Activated CD4-positive, alpha-beta T cell treated with anti-CD3 and anti-CD28 coated beads for 4 hours (primary cell): ENCODE measurements at regions not wholly inside any gene's neighbourhood (a gene's known extent, or its start where the extent isn't known, plus 50 kb on each side); places are given as distances from the start of the nearest gene placed in this dataset.

ENCODE experiments used
- DNase-seq, 2 donors: peaks; one replicate each; pipeline ENCODE4 v3.0.0-alpha.2; 2020

- DNase-seq, result no peak
Measured at GRCh38 chr10:130992802-130993523, 318.6 kb downstream of the TCERG1L start.

DNA sequence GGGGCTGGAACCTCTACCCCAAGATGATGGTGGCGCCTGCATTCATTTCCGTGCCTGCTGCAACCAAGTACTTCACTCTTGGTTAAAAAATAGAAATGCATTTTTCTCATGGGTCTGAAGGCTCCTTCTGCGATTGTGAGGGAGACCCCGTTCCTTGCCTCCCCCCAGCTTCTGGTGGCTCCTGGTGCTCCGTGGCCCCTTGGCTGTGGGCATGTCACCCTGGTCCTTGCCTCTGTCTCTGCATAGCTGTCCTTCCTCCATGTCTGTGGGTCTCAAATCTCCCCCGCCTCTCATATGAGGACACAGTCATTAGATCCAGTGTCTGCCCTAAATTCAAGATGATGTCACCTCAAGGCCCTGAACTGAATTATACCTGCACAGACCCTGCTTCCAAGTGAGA lies 317.9 kb downstream of the TCERG1L start:
- DNase-seq, result no peak

- DNase-seq, result no peak
Measured at GRCh38 chr10:130994191-130994590, 317.3 kb downstream of the TCERG1L start.

- DNase-seq, result no peak
Measured at GRCh38 chr10:130994845-130995244, 316.7 kb downstream of the TCERG1L start.

DNA sequence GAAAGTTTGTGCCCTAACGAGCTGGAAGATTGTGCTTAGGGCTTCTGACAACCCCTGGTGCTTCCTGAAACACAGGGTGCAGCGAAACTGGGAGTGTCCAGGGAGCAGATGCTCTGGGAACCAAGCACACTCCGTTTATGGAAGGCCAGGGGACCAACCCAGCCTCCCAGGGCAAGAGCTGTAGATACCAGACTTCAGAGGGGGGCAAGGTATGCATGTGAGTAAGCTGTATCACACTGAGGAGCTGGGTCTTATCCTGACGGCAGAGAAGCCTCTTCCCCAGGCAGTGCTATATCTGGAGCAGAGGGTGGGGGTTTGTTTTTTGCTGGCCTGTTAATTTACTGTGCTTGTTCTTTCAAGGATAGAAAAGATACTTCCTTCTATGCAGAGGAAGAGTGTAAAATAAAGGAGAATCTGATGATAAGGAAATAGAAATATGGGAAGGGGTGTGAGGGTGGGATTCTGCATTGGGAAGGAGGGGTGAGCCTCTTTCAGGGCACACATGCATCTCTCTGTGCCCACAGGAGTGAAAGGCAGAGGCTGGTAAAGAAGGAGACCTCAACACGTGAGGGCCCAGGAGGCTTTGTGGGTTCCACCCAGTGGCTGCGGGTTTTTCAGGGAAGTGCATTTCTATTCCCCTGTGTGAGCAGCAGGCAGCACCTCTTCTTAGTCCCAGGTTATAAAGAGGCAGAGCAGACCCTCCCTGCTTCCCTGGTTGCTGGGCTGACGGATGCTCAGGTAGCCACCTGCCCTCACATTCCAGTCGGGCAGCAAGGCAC lies 314.1 kb downstream of the TCERG1L start:
- no peak for DNase-seq

GRCh38 chr10:130998046-130998435 lies 313.5 kb downstream of the TCERG1L start:
- DNase-seq, result no peak

DNA sequence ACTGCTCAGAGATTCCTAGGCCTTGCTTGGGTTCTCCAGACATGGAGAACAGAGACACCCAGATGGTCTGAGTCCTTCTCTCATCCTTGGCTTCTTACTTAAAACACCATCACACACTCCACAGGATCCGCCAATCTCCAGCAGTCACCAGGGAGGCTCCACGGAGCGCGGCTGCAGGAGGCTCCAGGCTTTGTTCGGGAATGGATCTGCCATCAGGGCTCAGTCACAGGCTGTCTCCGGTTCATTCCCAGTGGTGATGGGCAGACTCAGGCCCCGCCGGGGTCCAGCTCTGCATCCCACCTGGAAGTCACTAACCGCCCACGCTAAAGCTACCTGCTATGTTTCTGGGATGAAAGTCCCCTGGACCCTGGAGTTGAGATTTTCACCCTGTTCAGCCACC lies 312.9 kb downstream of the TCERG1L start:
- DNase-seq, result no peak

DNA sequence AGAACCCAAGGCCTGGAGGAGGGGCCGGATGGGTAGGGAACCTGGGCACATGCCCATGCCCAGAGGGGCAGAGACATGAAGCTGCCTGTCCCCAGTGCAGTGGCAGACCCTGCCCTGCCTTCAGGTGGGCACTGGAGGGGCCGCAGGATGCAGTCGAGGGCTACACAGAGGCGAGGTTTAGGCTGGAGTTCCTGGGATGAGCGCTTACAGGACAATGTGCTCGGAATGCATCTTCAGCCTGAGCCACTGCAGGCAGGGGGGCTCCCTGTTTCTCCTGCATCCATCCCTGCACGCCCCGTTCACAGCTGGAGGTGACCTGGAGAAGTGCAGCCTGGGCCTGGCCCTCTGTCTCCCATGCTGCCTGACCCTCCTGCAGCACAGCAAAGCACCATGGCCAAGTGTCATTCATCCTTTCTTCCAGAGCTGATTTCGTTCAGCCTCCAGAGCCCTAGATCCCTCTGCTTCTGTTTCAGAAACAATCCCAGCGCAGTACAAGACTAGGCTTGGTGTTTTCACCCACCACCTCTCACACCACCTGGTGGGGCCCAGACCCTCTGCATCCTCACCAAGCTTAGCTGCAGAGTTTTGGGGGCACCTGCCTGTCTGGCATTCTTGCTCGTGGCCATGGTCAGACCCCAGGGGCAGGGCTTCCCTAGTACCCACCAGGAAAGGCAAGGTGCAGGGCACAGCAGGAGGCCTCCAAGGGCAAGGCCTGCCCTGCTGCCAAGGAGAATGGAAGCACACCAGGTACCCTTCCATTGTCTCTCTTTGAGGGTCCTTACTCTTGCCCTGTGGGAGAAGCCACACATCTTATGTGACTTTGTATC lies 311.9 kb downstream of the TCERG1L start:
- no peak for DNase-seq

GRCh38 chr10:131000244-131000643 lies 311.3 kb downstream of the TCERG1L start:
- DNase-seq, result no peak

DNA sequence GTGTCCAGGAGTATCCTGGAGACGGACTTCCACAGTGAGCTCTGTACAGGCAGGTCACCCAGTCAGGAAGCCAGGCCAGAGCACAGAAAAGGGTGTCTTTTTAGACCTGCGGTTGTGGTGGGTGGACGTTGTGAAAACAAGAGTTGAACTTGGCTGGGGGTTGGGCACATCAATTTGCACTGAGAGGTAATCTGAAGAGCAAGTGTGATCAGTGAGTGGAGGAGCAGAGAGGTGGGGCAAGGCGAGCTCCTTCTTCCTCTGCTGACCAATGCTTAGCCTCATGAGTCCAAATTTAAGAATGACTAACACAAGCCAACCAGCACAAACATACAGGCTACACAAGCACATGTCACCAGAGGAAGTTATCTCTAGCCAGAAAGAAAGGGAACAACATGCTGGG lies 310.8 kb downstream of the TCERG1L start:
- DNase-seq, result no peak

DNA sequence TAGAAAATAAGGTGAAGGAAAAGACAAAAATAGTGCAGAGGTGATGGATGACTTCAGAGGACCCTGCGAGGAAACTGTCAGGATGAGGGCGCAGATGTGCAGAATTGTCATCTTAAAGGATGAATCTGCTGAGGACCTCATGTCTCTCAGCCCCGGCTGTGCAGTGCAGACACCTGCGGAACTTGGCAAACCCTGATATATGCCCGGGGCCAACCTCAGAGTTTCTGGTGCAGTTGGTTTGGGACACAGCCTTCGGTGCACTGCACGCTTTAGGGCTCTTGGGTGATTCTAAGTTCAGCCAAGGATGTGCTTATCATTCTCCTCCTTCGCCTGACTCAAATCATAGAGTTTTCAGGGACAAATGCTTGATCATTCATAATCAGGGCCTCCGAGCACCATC lies 310.1 kb downstream of the TCERG1L start:
- no peak for DNase-seq

DNA sequence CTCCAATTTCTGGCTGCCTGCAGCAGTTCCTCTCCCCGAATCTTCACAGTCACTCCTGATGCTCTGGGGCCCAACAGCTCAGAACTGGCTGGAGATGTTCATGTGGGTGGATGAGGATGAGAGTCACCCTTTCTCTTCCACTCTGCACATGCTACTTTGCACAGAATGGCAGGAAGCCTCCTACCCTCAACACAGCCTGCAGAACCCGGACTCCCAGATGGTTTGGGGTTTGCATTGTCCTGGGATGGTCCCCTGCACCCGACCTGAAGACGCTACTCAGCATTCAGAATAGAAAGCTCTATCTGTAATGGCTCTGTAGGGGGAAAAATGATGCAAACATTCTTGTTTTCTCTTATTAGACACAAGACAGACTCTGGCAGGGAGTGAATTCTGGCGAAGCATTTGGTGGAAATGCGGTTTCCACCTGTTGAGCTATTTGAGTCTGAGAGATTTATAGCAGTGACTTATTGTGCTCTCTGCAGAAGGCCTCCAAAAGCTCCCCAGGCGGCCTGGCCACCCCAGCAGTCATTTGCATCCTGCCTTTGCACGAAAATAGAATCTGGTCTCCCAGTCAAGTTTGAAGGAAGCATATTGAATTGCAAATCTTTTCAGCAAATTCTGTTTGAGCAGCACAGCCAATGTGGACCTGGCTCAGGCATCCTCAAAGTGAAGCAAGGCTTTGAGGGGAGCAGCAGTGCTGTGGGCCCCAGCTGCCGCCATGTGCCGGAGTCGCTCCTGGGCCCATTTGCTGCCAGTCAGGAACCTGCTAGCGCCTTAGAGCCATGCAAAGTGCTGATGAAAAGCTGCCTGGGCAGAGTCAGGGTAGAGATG lies 309.3 kb downstream of the TCERG1L start:
- no peak for DNase-seq

DNA sequence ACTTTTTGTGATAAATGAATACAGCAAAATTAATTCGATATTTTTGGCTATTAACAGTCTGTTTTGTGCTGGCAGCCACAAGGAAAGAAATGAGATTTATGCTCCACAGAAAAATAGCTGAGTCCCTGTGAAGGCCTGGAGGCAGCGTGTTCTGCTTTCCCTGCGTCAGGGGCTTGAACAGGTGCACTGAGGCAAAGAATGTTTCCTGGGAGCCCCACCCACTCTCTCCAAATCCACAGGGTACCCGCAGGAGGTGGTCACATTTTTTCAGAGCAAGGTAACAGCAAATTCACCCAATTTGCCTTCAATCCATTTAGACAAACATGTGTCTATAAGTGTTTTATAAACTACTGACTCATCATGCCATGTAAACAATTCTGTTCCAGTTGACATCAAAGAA lies 308.1 kb downstream of the TCERG1L start:
- DNase-seq, result no peak

DNA sequence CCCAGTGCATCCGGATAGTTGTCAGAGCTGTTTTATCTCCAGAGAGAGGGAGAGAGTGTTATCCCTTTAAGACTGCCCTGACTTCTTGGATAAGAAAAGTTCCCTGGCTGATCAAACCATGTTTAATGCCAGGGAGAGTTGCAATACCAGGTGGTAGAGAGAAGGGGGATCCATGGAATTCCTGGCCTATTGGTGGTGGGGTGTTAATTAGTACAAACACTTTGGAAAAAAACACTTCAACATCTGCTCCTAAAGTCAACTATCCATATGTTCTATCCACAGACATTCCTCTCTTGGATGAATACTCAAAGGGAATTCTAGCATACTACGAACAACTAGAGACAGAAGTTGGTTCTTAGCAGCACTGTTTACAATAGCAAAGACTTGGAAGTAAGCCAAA lies 307.2 kb downstream of the TCERG1L start:
- no peak for DNase-seq

GRCh38 chr10:131006458-131007256 lies 304.9 kb downstream of the TCERG1L start:
- no peak for DNase-seq

- no peak for DNase-seq
Measured at GRCh38 chr10:131009791-131010190, 301.7 kb downstream of the TCERG1L start.

- DNase-seq, result no peak
Measured at GRCh38 chr10:131010965-131011575, 300.5 kb downstream of the TCERG1L start.

DNA sequence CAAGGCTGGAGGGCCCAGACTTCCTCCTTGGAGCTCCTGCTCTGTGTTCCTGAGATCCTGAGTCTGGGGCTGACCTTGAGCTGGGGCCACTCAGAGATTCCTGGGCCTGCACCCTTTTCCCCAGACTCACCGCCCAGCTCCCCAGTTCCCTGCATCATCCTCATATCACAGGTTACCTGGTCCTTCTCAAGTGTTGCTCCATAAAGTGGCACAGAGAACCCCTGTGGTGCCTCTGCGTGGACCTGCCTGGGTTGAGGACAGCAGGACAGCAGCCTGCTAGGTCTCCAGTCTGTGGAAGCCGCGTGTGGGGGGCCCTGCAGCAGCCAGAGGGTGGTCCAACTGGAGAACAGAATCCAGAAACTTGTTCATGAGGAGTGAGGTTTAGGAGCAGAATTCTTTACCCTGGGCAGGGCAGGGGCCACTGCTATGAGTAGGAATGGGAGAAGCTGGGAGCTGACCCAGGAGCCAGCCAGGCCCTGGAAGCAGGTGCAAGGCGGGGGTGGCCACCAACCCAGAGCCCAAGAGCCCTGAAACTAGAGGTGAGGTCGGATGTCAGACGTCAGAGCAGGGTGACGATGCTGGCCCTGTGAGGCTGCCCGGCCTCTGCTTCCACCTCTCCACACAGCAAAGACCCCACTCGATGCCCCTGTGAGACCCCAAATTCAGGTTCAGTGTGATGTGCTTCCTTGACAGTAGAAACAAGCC lies 299.4 kb downstream of the TCERG1L start:
- no peak for DNase-seq

DNA sequence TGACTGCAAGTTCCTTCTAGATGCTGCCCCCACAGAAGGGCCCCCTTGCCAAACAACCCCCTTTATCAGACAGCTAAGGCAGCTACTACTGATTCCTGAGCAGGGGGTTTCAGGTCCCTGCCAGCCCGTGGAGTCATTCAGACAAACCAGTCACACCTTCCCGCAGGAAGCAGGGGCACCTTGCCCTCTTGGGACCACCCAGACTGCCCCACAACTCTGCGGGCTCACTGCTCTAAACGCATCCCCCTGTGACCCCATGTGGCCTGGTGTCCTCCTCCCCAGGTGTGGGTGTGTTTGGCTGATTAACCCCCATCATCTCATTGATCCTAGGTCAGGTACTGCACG lies 298.9 kb downstream of the TCERG1L start:
- no peak for DNase-seq

GRCh38 chr10:131013281-131013912 lies 298.1 kb downstream of the TCERG1L start:
- no peak for DNase-seq
